ENCODE measurements at regions not wholly inside any gene's neighbourhood (a gene's known extent, or its start where the extent isn't known, plus 50 kb on each side); places are given as distances from the start of the nearest gene placed in this dataset.

- Histone ChIP-seq H3K4me1 (replicated peaks in 1 of 4; ENCODE audit: control insufficient read depth in 3 of 4, insufficient read depth in 4 of 4, low read length in 3 of 4) (no peaks in the 10 kb centered on the region), H3K79me2 (ENCODE audit: control insufficient read depth in 1 of 2, insufficient read depth in 2 of 2, low read length in 2 of 2) (no peaks in the 10 kb centered on the region), H2BK15ac (ENCODE audit: low read length) (no peak overlapping the region), H3K18ac (ENCODE audit: extremely low read depth, low read length) (no peak overlapping the region), H3K9ac (replicated peaks in 1 of 4; ENCODE audit: extremely low read depth in 1 of 4, low read depth in 3 of 4, low read length in 3 of 4) (no peak overlapping the region), H3K23me2 (ENCODE audit: low read depth, low read length) (no peaks in the 10 kb centered on the region), H3K27me3 (replicated peaks in 1 of 4; ENCODE audit: control insufficient read depth in 3 of 4, extremely low read depth in 1 of 4, insufficient read depth in 3 of 4, low read length in 3 of 4) (no peaks in the 10 kb centered on the region), H3K27ac (ENCODE audit: low read depth, low read length) (no peak overlapping the region), H3K36me3 (ENCODE audit: control insufficient read depth in 2 of 4, insufficient read depth in 4 of 4, low read length in 3 of 4) (no peaks in the 10 kb centered on the region), H4K20me1 (replicated peaks in 1 of 2; ENCODE audit: control insufficient read depth in 1 of 2, insufficient read depth in 2 of 2, low read length in 2 of 2) (no peaks in the 10 kb centered on the region), H4K8ac (ENCODE audit: extremely low read depth, insufficient read depth, low read length) (no peak overlapping the region), H3K23ac (ENCODE audit: insufficient read length) (no peak overlapping the region), H2BK5ac (ENCODE audit: low read depth, low read length) (no peak overlapping the region), H2BK120ac (replicated peaks; ENCODE audit: low read depth, low read length) (no peak overlapping the region), H2BK20ac (ENCODE audit: low read length) (no peak overlapping the region), H3K4me3 (ENCODE audit: extremely low read depth in 1 of 4, insufficient read depth in 2 of 4, low read depth in 3 of 4, low read length in 4 of 4) (no peak overlapping the region), H4K5ac (ENCODE audit: insufficient read length, low read depth, low read length) (no peak overlapping the region), H3K14ac (ENCODE audit: insufficient read length) (no peak overlapping the region), H2BK12ac (ENCODE audit: low read depth, low read length) (no peak overlapping the region), H3K79me1 (ENCODE audit: low read depth, low read length) (no peaks in the 10 kb centered on the region), H3K56ac (replicated peaks; ENCODE audit: insufficient read length, low read depth, low read length) (no peak overlapping the region), H2AFZ (ENCODE audit: low read length) (no peak overlapping the region), H2AK5ac (ENCODE audit: low read depth, low read length) (no peak overlapping the region), H3K4me2 (ENCODE audit: insufficient read depth in 1 of 2, low read depth in 2 of 2, low read length in 2 of 2) (no peak overlapping the region), H3K9me3 (ENCODE audit: insufficient read depth in 2 of 2, low read depth in 1 of 2, low read length in 1 of 2) (no peaks in the 10 kb centered on the region), H3K4ac (replicated peaks; ENCODE audit: insufficient read length, low read depth, low read length) (no peak overlapping the region), H4K91ac (replicated peaks; ENCODE audit: insufficient read length, low read length) (no peak overlapping the region)
- no peak for DNase-seq (ENCODE audit: low read depth in 1 of 2, low spot score in 2 of 2)
- POLR2A ChIA-PET (ENCODE audit: partially characterized antibody), result no interaction called here
- FAIRE-seq, result no peak
- CTCF ChIA-PET (ENCODE audit: partially characterized antibody), result interaction anchor here (0.8 to 1.1 kb wide), 2 partner anchors 20 to 46 kb away, joined by 3 read pairs; no protein-coding TSS in a partner anchor
- 87% methylated on average over 4 of the region's 4 CpGs; no CpG with 5 or more reads in 1 of the 2 experiments for WGBS, 2 experiments (ENCODE audit: extremely low coverage in 1 of 2, insufficient coverage in 1 of 2, insufficient read length in 1 of 2, insufficient replicate concordance in 2 of 2, low coverage in 1 of 2, low lambda C conversion rate in 2 of 2, missing lambda C conversion rate in 1 of 2)
- TF ChIP-seq SRF (IDR thresholded peaks at IDR 0.05; ENCODE audit: low read depth, low read length) (no peak), POLR2A (IDR thresholded peaks at IDR 0.05; ENCODE audit: control extremely low read depth in 1 of 2, low read depth in 2 of 2, low read length in 2 of 2) (no peak)
Observed at GRCh38 chr9:78763424-78763823, 466.5 kb downstream of the PSAT1 start.
